Gastrocnemius medialis (tissue), 4 donors: ENCODE measurements at regions not wholly inside any gene's neighbourhood (a gene's known extent, or its start where the extent isn't known, plus 50 kb on each side); places are given as distances from the start of the nearest gene placed in this dataset.

Source experiments
- CTCF ChIP-seq, 5 experiments: fragments of 450-650 bp in 3 of 5; fragments of 200-600 bp in 2 of 5; sonication (generic) in 2 of 5; IDR thresholded peaks in 4 of 5; conservative IDR thresholded peaks in 1 of 5; 1 replicate in 4 of 5; 2 replicates in 1 of 5; pipeline ENCODE4 v1.5.1; 2016 to 2019; ENCODE audit warnings: antibody characterized with exemption in 5 of 5, mild to moderate bottlenecking in 3 of 5, moderate library complexity in 3 of 5
- POLR2A ChIP-seq, 2 donors: fragments of 450-650 bp; IDR thresholded peaks; one replicate each; pipeline ENCODE4 v1.6.1; 2017; ENCODE audit warnings: antibody characterized with exemption in 2 of 2, mild to moderate bottlenecking in 2 of 2, moderate library complexity in 2 of 2

- TF ChIP-seq CTCF (IDR thresholded peaks at IDR 0.05 in 4 of 5, conservative IDR thresholded peaks at IDR 0.05 in 1 of 5): no peak
- TF ChIP-seq POLR2A (IDR thresholded peaks at IDR 0.05): no peak
Observed at GRCh38 chr9:86575825-86576525, 221.8 kb upstream of the TUT7 start.
